Osteocyte (in vitro differentiated cells): ENCODE measurements at regions not wholly inside any gene's neighbourhood (a gene's known extent, or its start where the extent isn't known, plus 50 kb on each side); places are given as distances from the start of the nearest gene placed in this dataset.

Source experiments
- DNase-seq: peaks from one replicate; pipeline ENCODE4 v3.0.0; 2021; ENCODE audit warnings: mixed read lengths; ENCODE audit not compliant: unreplicated experiment; ENCODE audit errors: extremely low spot score
- H3K27ac Mint-ChIP-seq: one replicate; pipeline ENCODE4 v1.8.0; 2021; ENCODE audit warnings: mild to moderate bottlenecking, mixed read lengths; ENCODE audit not compliant: unreplicated experiment
- H3K27me3 Mint-ChIP-seq: one replicate; pipeline ENCODE4 v1.8.0; 2021; ENCODE audit warnings: mixed read lengths; ENCODE audit not compliant: unreplicated experiment
- H3K36me3 Mint-ChIP-seq: one replicate; pipeline ENCODE4 v1.8.0; 2021; ENCODE audit warnings: mixed read lengths; ENCODE audit not compliant: unreplicated experiment
- H3K4me1 Mint-ChIP-seq: one replicate; pipeline ENCODE4 v1.8.0; 2021; ENCODE audit warnings: mixed read lengths; ENCODE audit not compliant: unreplicated experiment
- H3K4me3 Mint-ChIP-seq: one replicate; pipeline ENCODE4 v1.8.0; 2021; ENCODE audit warnings: mild to moderate bottlenecking, moderate library complexity, mixed read lengths; ENCODE audit not compliant: unreplicated experiment
- H3K9me3 Mint-ChIP-seq: one replicate; pipeline ENCODE4 v1.8.0; 2021; ENCODE audit warnings: mixed read lengths; ENCODE audit not compliant: unreplicated experiment
- CTCF ChIP-seq: fragments of 200-600 bp; sonication (generic); IDR thresholded peaks from 2 replicates; pipeline ENCODE4 v1.5.0; 2021; ENCODE audit warnings: antibody characterized with exemption, mild to moderate bottlenecking, moderate library complexity

DNA sequence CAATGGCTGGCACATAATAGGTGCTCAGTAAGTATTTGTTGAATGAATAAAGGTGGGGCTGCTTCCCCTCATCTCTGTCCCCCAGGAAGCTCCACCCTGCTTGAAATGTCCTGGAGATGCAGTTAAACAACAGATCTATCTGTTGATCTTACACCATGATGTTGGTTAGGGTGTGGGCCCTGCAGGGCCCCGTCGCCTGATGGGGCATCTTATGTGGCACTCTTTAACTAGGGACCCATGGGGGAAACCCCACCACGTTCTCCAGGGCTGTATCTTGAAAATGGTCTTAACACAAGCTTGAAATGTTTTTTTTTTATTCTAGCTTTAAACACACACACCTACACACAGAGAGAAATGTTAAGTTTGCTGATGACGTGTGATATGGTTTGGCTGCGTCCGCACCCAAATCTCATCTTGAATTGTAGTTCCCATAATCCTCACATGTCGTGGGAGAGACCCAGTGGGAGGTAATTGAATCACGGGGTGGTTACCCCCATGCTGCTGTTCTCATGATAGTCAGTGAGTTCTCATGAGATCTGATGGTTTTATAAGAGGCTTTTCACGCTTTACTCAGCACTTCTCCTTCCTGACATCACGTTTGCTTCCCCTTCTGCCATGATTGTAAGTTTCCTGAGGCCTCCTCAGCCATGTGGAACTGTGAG lies 741.7 kb downstream of the VRK1 start:
- DNase-seq, result no peak
- no peaks in the 10 kb centered on the region for H3K36me3 Mint-ChIP-seq
- H3K4me3 Mint-ChIP-seq, result no peak overlapping the region
- H3K27ac Mint-ChIP-seq, result no peak overlapping the region
- no peaks in the 10 kb centered on the region for H3K27me3 Mint-ChIP-seq
- TF ChIP-seq CTCF, result no peak
- H3K9me3 Mint-ChIP-seq, result peaks cover 60% of the 10 kb centered on the region
- no peaks in the 10 kb centered on the region for H3K4me1 Mint-ChIP-seq

DNA sequence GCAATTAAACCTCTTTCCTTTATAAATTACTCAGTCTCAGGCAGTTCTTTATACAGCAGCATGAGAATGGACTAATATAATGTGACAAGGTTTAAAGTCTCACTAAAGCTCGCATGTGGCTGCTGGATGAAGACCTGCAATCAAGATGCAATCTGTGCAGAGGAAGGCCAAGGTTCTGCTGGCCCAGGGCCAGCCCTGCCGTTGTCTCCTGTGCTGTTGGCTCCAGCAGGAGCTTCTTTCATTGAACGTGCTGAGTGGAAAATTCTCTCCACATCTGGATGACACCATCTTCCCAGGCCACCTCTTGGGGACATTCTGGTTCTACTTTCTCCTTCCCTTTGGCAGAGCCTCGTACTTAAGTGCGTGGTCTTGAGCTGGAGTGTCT lies 742.2 kb downstream of the VRK1 start:
- Mint-ChIP-seq H3K27me3 (no peaks in the 10 kb centered on the region), H3K27ac (no peak overlapping the region), H3K4me3 (no peak overlapping the region), H3K4me1 (no peaks in the 10 kb centered on the region), H3K9me3 (peaks cover 57% of the 10 kb centered on the region), H3K36me3 (no peaks in the 10 kb centered on the region)
- no peak for DNase-seq
- TF ChIP-seq CTCF, result no peak

DNA sequence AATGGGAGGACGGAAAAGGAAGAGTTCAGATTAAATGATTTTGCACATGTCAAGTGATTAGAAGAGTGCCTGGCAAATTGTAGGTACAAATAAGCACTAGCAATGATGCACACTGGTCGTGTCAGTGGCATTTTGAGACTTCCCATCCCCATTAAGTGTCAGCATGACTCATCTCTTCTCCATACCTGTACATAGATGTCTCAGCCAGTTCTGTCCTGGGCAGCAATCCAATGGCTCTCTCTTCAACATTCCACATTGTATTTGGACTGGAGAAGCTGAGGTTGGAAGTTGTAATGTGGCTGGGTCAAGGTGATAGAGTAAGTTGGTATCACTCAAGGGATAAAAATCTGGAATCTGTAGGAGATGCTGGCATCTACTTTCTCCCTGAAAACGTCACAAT lies 742.7 kb downstream of the VRK1 start:
- no peak for DNase-seq
- TF ChIP-seq CTCF, result no peak
- Mint-ChIP-seq H3K4me3 (no peak overlapping the region), H3K27me3 (no peaks in the 10 kb centered on the region), H3K36me3 (no peaks in the 10 kb centered on the region), H3K27ac (no peak overlapping the region), H3K4me1 (no peaks in the 10 kb centered on the region), H3K9me3 (peaks cover 52% of the 10 kb centered on the region)

- H3K4me1 Mint-ChIP-seq, result no peaks in the 10 kb centered on the region
- H3K36me3 Mint-ChIP-seq, result no peaks in the 10 kb centered on the region
- no peak for DNase-seq
- no peak for TF ChIP-seq CTCF
- no peaks in the 10 kb centered on the region for H3K27me3 Mint-ChIP-seq
- no peak overlapping the region for H3K27ac Mint-ChIP-seq
- peaks cover 46% of the 10 kb centered on the region for H3K9me3 Mint-ChIP-seq
- no peak overlapping the region for H3K4me3 Mint-ChIP-seq
Observed at GRCh38 chr14:97543221-97543620, 746.0 kb downstream of the VRK1 start.

DNA sequence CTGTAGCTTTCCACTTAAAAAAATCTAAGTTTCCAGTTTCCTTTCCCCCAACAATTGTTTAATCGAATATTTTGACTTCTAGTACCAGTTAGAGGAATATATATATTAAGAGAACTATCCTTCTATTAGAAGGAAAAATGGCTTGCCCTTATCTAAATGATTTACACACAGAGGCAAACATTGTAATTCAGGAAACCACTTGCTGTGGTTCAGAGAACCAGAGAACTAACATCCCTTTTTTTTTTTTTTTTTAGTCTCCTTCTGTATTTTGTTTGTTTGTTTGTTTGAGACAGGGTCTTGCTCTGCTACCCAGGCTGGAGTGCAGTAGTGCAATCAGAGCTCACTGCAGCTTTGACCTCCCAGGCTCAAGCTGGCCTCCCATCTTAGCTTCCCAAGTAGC lies 746.6 kb downstream of the VRK1 start:
- H3K4me1 Mint-ChIP-seq, result no peaks in the 10 kb centered on the region
- peaks cover 41% of the 10 kb centered on the region for H3K9me3 Mint-ChIP-seq
- no peak overlapping the region for H3K27ac Mint-ChIP-seq
- H3K27me3 Mint-ChIP-seq, result no peaks in the 10 kb centered on the region
- H3K36me3 Mint-ChIP-seq, result no peaks in the 10 kb centered on the region
- TF ChIP-seq CTCF, result no peak
- no peak overlapping the region for H3K4me3 Mint-ChIP-seq
- DNase-seq, result no peak
